HG02938 (cell line): ENCODE measurements at regions not wholly inside any gene's neighbourhood (a gene's known extent, or its start where the extent isn't known, plus 50 kb on each side); places are given as distances from the start of the nearest gene placed in this dataset.
"Not testable (repeated sequence)": the region's sequence is repeated elsewhere in the genome, so short reads cannot be mapped to it uniquely, and the experiment has no call there.

ENCODE experiments used
- ATAC-seq: cut with Tn5 transposase; IDR thresholded peaks from one replicate; pipeline ENCODE4 v1.9.1; 2021; ENCODE audit warnings: mild to moderate bottlenecking, moderate library complexity; ENCODE audit not compliant: unreplicated experiment

DNA sequence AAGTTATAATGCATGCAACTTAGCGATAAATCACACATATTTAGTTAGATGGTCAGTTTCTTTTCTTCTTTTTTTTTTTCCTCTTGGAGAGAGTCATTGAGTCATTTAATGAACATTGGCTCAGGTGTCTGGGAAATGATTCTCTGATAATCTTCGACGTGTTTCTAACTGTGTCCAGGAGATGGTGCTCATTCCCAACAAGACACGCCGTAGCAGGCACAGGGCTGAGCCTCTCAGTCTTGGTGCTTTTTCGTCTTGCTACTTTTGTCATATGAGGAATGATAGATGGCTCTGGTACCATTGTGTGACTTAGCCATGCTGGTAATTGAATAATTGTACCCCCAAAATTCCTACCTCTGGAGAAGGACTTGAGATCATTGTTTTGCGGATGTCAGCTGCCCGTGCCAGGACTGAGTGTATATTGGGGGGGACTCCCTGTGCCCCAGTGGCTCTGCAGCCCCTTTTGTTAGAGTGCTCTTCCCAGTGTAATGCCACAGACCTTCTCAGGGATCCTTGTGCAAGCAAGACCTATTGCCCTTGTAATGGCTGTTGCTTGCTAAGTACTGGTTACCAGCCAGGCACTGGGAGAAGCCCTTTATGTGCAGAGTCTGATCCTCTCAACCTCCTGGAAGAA, 107.6 kb upstream of the CYRIA start:
- ATAC-seq = peak; percentile 84

DNA sequence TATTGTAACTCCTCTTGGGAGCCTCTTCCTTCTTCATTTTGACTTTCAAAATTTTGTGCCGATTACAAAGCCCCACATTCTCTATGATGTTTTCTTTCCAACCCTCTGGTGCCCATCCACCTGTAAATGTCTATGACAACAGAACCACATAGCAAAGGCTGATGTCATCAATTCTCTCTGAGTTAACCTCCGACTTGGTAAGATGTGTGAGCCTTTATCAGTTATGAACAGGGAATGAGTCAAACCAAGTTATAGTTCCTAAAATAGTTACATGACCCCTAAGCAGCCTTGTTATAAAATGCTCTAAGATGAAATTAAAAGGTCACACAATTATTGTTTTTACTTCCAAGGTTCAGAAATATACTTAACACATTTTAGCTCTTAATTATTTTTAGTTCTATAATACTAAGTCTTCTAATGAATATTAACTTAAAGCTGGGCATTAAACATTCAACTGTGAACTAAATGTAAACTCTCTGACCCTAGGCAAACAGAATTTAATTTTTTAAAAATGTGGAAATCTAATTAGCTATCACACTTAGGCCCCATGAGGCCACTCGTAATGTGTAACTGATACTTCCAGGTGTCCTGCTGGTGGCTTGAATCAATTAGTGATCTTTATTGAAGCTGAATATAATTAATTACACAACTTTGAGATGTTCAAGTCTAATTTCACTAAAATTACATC, 102.3 kb upstream of the CYRIA start:
- no peak for ATAC-seq

- no peak for ATAC-seq
Measured at GRCh38 chr2:16765356-16765755, 99.7 kb upstream of the CYRIA start.

- ATAC-seq = no peak
Measured at GRCh38 chr2:16764487-16764886, 98.9 kb upstream of the CYRIA start.

DNA sequence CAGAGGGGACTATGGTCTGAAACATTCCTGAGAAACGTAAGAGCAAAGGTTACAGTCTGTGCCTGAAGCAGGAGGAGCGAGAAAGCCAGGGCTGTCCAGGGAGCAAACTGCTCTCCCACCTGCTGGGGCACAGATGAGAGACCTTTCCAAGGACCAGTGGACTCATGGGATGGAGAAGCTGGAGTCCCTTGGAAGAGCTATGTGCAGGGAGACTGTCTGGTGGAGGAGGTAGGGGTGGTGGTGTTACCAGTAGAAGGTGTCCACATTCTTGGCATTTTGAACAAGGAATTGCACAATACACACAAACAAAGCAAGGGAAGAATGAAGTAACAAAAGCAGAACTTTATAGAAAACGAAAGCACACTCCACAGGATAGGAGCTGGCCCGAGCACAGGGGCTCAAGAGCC, 97.9 kb upstream of the CYRIA start:
- ATAC-seq = no peak

- ATAC-seq = no peak
Measured at GRCh38 chr2:16763056-16763455, 97.4 kb upstream of the CYRIA start.

DNA sequence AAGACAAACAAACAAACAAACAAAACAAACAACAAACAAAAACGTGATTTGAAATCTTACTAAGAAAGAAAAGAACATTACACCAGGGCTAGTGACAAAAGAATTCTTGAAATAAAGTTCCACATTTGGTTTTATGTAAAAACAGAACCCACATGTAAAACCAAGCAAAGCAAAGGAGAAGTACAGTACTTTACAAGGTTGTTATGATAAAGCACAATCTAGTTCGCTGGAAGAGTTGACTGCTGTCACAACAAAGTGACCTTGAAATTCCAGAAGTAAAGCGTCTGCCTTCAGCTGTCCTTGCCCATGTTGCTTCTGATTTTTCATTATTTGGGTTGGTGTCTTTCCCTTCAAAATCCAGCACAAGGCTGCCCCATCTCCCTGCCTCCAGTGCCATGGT, 94.8 kb upstream of the CYRIA start:
- no peak for ATAC-seq

DNA sequence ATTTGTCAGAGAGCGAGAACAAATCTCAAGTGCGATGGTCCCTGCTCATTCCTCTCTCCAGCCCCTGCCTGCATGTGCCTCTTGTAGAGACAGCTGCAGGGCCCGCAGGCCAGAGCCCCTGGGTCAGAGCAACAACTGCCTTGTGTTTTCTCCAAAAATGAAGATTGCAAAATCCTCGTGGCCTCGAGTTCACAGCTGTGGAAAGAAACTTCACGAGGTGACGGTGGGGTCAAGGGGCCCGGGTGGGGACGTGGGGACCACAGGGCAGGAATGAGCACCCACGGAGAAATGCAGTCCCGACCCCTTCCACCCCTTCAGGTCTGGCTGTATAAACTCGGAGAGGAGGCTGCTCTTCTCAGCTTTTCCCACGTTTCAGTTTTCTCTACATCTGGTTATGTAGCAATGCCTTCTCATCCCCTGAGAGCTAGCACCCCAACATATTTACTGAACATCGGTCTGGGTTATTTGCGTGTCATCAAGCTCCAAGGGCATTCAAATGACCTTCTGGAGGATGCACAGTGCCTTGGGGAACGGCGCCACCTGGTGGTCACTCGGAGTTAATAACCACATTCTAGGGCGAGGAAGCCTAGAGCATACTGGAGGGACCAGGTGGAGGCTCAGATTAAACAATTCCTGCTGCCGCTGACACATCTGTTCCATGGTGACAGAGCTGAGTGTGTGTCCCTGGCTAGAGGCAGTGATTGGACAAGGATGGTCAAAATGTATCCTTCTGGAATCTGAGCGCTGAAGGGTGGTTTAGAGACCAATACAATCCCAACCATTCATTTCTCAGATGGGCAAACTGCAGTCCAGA, 91.4 kb upstream of the CYRIA start:
- peak; percentile 97 for ATAC-seq

GRCh38 chr2:16755442-16755841, 89.8 kb upstream of the CYRIA start:
- no peak for ATAC-seq

DNA sequence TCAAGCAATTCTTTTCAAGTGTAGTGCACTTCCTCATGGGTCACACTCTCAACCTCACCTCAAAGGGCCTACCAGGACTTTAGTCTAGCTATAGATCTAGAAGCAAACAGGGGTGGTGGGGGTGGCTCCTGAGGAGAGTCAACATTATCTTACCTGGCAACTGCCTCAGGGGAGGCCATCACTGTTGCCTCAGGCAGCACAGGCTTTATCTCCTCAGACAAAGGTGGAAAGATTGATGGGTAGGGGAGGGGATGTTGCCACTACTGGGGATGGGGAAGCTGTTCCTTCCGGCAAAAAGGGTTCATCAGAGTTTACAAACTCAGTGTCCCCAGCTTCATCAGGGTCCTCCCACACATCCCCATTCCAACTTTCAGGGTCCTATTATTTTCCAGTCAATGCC, 87.4 kb upstream of the CYRIA start:
- not testable (repeated sequence) for ATAC-seq

DNA sequence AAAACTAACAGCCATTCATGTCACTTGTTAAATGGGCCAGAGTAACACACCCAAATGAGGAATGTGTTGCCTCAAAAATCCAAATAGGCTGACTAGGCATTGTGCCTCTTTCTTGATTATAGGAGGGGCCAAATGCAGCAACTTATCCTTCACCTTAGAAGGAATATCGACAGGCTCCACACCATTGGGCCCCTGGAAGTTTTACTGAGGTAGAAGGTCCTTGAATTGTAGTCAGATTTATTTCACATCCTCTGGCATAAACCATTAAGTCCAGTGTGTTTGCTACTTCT, 85.2 kb upstream of the CYRIA start:
- ATAC-seq = not testable (repeated sequence)

- ATAC-seq = no peak
Measured at GRCh38 chr2:16750175-16750924, 84.7 kb upstream of the CYRIA start.

GRCh38 chr2:16748511-16749266, 83.1 kb upstream of the CYRIA start:
- ATAC-seq = not testable (repeated sequence)

- no peak for ATAC-seq
Measured at GRCh38 chr2:16747689-16748088, 82.1 kb upstream of the CYRIA start.

DNA sequence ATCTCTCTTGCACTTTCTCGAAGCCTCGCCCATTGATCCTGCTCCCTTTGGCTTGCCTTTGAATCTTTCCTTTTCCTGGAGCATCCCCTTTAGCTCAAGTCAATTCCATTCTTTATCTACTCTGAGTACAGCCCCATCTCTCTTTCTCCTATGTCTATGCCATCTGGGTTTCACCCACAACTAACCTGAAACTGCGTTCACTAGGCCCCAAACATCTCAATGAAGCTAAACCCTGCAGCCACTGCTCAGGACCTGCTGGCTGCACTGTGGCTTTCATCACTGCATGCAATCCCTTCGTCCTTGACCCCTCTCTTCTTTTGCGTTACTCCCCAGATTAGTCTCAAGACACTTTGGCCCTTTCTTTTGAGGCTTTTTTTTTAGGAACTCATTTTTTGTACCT, 81.6 kb upstream of the CYRIA start:
- no peak for ATAC-seq

DNA sequence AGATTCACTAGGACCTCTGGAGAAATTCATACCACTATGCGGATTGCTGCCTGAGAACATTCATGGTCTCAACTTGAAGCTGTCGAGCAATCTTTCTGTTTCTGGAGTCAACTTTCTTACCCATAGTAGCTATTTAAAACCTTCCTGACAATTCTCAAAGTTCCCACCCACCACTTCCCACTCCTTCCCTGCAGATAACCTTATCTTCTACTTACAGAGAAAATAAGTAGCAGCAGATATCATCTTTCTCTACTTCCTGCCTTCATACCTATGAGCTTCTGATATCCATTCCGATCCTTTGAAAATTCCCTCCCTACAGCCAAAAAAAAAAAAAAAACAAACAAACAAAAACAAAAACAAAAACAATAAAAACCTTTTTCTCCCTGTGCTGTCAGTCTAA, 81.2 kb upstream of the CYRIA start:
- ATAC-seq = no peak

GRCh38 chr2:16746329-16746728, 80.7 kb upstream of the CYRIA start:
- no peak for ATAC-seq

DNA sequence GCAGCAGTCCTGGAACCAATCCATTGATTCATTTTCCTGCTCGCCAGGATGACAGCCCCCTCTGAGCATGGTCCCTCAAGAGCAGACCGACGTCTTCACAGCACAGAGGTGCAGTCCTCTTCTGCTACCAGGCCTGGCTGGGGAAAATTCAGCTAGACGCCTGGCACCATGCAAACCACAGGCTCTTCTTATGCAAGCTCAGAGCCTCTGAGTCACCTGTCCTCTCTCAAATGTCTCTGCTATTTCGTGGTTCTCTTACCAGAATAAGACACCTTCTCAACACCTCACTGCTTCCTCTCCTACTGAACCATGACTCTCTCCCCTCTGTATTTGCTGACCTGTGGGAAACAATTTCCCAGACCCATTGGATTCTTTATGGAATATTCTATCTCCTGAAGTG, 79.8 kb upstream of the CYRIA start:
- no peak for ATAC-seq

- no peak for ATAC-seq
Measured at GRCh38 chr2:16744521-16744920, 78.9 kb upstream of the CYRIA start.

GRCh38 chr2:16742026-16742425, 76.4 kb upstream of the CYRIA start:
- no peak for ATAC-seq

- ATAC-seq = no peak
Measured at GRCh38 chr2:16741498-16741897, 75.9 kb upstream of the CYRIA start.
